Astrocyte (in vitro differentiated cells and primary cell): ENCODE measurements at regions not wholly inside any gene's neighbourhood (a gene's known extent, or its start where the extent isn't known, plus 50 kb on each side); places are given as distances from the start of the nearest gene placed in this dataset.

Experiments used
- EZH2 ChIP-seq: IDR thresholded peaks from 2 replicates; pipeline ENCODE4 v1.6.1; 2012; ENCODE audit warnings: mild to moderate bottlenecking, low read length, inconsistent platforms; ENCODE audit not compliant: insufficient read depth
- TF ChIP-seq, protein P1 (sequence below): IDR thresholded peaks from 2 replicates; pipeline ENCODE4 v1.5.1; 2011; ENCODE audit warnings: low read depth, mild to moderate bottlenecking, inconsistent platforms, low read length, moderate library complexity; ENCODE audit not compliant: insufficient read depth

DNA sequence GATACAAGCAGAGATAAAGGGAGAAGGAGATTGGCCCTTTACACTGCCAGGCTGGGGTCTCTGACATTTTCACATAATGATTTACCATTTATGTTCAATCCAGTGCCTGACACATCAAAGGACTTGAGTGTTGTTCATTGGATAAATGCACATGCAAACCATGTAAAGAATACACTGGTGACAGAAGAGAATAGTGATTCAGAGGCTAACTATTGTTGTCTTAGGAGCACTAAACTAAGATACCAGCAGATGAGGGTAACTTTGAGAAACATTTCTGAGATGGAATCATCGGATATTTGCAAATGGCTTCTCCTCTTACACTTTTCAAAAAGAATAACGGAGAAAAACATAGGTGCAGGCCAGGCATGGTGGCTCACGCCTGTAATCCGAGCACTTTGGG, 67.3 kb upstream of the HHIP start:
- TF ChIP-seq, protein P1, sequence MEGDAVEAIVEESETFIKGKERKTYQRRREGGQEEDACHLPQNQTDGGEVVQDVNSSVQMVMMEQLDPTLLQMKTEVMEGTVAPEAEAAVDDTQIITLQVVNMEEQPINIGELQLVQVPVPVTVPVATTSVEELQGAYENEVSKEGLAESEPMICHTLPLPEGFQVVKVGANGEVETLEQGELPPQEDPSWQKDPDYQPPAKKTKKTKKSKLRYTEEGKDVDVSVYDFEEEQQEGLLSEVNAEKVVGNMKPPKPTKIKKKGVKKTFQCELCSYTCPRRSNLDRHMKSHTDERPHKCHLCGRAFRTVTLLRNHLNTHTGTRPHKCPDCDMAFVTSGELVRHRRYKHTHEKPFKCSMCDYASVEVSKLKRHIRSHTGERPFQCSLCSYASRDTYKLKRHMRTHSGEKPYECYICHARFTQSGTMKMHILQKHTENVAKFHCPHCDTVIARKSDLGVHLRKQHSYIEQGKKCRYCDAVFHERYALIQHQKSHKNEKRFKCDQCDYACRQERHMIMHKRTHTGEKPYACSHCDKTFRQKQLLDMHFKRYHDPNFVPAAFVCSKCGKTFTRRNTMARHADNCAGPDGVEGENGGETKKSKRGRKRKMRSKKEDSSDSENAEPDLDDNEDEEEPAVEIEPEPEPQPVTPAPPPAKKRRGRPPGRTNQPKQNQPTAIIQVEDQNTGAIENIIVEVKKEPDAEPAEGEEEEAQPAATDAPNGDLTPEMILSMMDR: no peak
- TF ChIP-seq EZH2: no peak
